Panc1 (cell line): ENCODE measurements at regions not wholly inside any gene's neighbourhood (a gene's known extent, or its start where the extent isn't known, plus 50 kb on each side); places are given as distances from the start of the nearest gene placed in this dataset.

Source experiments
- ATAC-seq: fragments of 200-7000 bp; cut with Tn5 transposase; 2 replicates; pipeline ENCODE4 v1.9.1; 2020; ENCODE audit warnings: mild to moderate bottlenecking, moderate library complexity
- BruUV-seq: library from RNA; stranded (reverse); fragments of 400-500 nt; replicated peaks from 2 replicates; lab custom pipeline; 2021; lab: Mats Ljungman, UMichigan
- CTCF ChIA-PET: fragments of 300-600 bp; sonication (Branson Sonifier 250); formaldehyde crosslinking; loops from one replicate; lab custom pipeline; 2022; ENCODE audit warnings: antibody characterized with exemption; lab: Charles Lee
- POLR2A ChIA-PET: fragments of 300-600 bp; sonication (Branson Sonifier 250); formaldehyde crosslinking; loops from one replicate; lab custom pipeline; 2022; ENCODE audit warnings: antibody characterized with exemption; lab: Charles Lee
- DNase-seq: peaks from one replicate; pipeline ENCODE4 v3.0.0-alpha.2; 2010; ENCODE audit warnings: low read depth, low spot score
- H3K27ac ChIP-seq: 2 replicates; pipeline ENCODE4 v1.5.1; 2011; ENCODE audit warnings: mild to moderate bottlenecking, low read length, inconsistent platforms
- H3K27me3 ChIP-seq: fragments of 200-500 bp; sonication (Bioruptor generic); 2 replicates; pipeline ENCODE4 v1.6.0; 2014; ENCODE audit warnings: low read length, inconsistent platforms; ENCODE audit not compliant: control insufficient read depth, insufficient read depth
- H3K36me3 ChIP-seq: fragments of 200-500 bp; sonication (Bioruptor generic); 2 replicates; pipeline ENCODE4 v1.5.1; 2014; ENCODE audit warnings: inconsistent platforms, mild to moderate bottlenecking, low read length, moderate library complexity; ENCODE audit not compliant: control insufficient read depth, insufficient read depth
- H3K4me1 ChIP-seq: 2 replicates; pipeline ENCODE4 v1.5.1; 2011; ENCODE audit warnings: inconsistent platforms, mild to moderate bottlenecking, low read length, moderate library complexity; ENCODE audit not compliant: control insufficient read depth, insufficient read depth
- H3K4me3 ChIP-seq, 2 experiments: 2 replicates each; pipeline ENCODE4 v1.5.1; 2011 to 2012; ENCODE audit warnings: low read depth in 2 of 2, low read length in 2 of 2, mild to moderate bottlenecking in 2 of 2, inconsistent platforms in 1 of 2, moderate library complexity in 1 of 2
- H3K9me3 ChIP-seq: fragments of 200-500 bp; sonication (Bioruptor generic); 2 replicates; pipeline ENCODE4 v1.5.1; 2014; ENCODE audit warnings: low read depth, mild to moderate bottlenecking, inconsistent platforms, low read length, moderate library complexity; ENCODE audit not compliant: control insufficient read depth, insufficient read depth
- POLR2AphosphoS5 ChIP-seq: IDR thresholded peaks from 2 replicates; pipeline ENCODE4 v1.6.1; 2012; ENCODE audit warnings: mild to moderate bottlenecking, low read depth, low read length, moderate library complexity
- SIN3A ChIP-seq: IDR thresholded peaks from 2 replicates; pipeline ENCODE4 v1.6.1; 2012; ENCODE audit warnings: low read depth, mild to moderate bottlenecking, low read length, moderate library complexity, borderline replicate concordance; ENCODE audit not compliant: insufficient read depth
- TCF7L2 ChIP-seq: IDR thresholded peaks from 2 replicates; pipeline ENCODE4 v1.6.1; 2011; ENCODE audit warnings: mild to moderate bottlenecking, low read depth, low read length, inconsistent platforms
- in situ Hi-C: cut with HindIII; loops from 2 replicates; pipeline ENCODE4 v1.10.0; 2016; ENCODE audit warnings: low sequenced_read_pairs, low pct_unique_long_range_greater_than_20kb
- intact Hi-C: fragments of 100-400 bp; cut with micrococcal nuclease; formaldehyde crosslinking; loops from one replicate; pipeline ENCODE4 v1.10.0; 2022; ENCODE audit not compliant: unreplicated experiment
- TF ChIP-seq, protein P1 (sequence below): fragments of 450-650 bp; IDR thresholded peaks from 2 replicates; pipeline ENCODE4 v1.5.1; 2017; ENCODE audit warnings: mild to moderate bottlenecking
- TF ChIP-seq, protein P2 (sequence below), 2 experiments: IDR thresholded peaks; 2 replicates each; pipeline ENCODE4 v1.6.1; 2011 to 2012; ENCODE audit warnings: low read depth in 2 of 2, control low read depth in 1 of 2, low read length in 1 of 2, mild to moderate bottlenecking in 1 of 2, moderate library complexity in 1 of 2; ENCODE audit not compliant: insufficient read depth in 1 of 2

DNA sequence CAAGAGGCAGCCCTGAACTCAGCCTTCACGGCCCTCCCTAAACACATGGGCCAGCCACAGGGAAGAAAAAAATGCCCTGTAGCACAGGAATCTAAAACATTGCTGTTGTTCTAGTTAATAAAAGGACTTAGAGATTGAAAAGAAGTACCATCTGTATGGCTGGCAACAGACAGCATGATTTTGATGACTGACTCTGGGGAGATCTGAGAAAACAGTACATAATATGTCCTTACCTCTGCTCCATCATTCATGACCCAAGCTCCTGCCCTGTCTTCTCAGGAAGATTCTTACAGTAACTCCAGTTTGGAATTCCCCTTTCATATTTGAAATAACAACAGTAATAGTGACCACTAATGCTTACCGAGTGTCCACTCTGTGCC, 244.2 kb downstream of the ETS1 start:
- Histone ChIP-seq H3K4me3 (no peak overlapping the region), H3K9me3 (no peaks in the 10 kb centered on the region), H3K36me3 (no peaks in the 10 kb centered on the region), H3K27me3 (no peaks in the 10 kb centered on the region), H3K4me1 (no peaks in the 10 kb centered on the region), H3K27ac (no peak overlapping the region)
- TF ChIP-seq SIN3A (no peak), TCF7L2 (no peak), POLR2AphosphoS5 (no peak)
- TF ChIP-seq, protein P1, sequence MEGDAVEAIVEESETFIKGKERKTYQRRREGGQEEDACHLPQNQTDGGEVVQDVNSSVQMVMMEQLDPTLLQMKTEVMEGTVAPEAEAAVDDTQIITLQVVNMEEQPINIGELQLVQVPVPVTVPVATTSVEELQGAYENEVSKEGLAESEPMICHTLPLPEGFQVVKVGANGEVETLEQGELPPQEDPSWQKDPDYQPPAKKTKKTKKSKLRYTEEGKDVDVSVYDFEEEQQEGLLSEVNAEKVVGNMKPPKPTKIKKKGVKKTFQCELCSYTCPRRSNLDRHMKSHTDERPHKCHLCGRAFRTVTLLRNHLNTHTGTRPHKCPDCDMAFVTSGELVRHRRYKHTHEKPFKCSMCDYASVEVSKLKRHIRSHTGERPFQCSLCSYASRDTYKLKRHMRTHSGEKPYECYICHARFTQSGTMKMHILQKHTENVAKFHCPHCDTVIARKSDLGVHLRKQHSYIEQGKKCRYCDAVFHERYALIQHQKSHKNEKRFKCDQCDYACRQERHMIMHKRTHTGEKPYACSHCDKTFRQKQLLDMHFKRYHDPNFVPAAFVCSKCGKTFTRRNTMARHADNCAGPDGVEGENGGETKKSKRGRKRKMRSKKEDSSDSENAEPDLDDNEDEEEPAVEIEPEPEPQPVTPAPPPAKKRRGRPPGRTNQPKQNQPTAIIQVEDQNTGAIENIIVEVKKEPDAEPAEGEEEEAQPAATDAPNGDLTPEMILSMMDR: no peak
- TF ChIP-seq, protein P2, sequence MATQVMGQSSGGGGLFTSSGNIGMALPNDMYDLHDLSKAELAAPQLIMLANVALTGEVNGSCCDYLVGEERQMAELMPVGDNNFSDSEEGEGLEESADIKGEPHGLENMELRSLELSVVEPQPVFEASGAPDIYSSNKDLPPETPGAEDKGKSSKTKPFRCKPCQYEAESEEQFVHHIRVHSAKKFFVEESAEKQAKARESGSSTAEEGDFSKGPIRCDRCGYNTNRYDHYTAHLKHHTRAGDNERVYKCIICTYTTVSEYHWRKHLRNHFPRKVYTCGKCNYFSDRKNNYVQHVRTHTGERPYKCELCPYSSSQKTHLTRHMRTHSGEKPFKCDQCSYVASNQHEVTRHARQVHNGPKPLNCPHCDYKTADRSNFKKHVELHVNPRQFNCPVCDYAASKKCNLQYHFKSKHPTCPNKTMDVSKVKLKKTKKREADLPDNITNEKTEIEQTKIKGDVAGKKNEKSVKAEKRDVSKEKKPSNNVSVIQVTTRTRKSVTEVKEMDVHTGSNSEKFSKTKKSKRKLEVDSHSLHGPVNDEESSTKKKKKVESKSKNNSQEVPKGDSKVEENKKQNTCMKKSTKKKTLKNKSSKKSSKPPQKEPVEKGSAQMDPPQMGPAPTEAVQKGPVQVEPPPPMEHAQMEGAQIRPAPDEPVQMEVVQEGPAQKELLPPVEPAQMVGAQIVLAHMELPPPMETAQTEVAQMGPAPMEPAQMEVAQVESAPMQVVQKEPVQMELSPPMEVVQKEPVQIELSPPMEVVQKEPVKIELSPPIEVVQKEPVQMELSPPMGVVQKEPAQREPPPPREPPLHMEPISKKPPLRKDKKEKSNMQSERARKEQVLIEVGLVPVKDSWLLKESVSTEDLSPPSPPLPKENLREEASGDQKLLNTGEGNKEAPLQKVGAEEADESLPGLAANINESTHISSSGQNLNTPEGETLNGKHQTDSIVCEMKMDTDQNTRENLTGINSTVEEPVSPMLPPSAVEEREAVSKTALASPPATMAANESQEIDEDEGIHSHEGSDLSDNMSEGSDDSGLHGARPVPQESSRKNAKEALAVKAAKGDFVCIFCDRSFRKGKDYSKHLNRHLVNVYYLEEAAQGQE (IDR thresholded peaks at IDR 0.05; ENCODE audit: insufficient read depth in 1 of 2, low read depth in 2 of 2, low read length in 1 of 2): no peak
- no peak; the same call in 1 of the 2 replicates for ATAC-seq
- CTCF ChIA-PET: no interaction called here
- intact Hi-C loops: no loop called here
- in situ Hi-C loops: no loop called here
- POLR2A ChIA-PET: no interaction called here
- DNase-seq: no peak
- BruUV-seq: no TSS peak

DNA sequence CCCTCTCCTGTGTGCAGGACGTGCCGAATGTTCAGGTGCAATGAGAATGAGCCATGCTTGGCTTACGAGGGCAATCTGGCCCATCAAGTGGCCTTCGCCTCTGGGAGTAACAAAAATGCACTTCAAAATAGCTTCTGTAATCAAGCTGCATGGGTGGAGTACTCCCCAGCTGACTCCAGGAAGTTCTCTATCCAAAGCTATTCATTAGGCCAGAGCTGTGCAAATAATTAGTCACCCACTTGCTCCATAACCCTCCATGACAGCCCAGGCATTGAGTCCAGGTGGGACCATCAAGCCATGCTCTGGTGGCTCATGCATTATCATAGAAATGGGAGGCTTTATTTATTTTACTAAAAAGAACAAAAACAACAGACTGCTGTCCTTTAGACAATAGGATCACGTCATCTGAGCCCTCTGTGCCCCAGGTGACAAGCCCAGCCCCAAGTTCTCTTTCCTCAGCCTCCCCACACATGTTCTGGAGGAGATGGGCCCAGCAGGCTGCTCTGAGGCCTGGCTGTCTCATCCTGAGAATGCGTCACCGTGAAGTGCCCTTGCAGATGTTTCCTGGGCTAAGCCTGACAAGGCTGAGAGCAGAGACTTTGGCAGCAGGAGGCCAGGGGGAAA, 244.7 kb downstream of the ETS1 start:
- TF ChIP-seq, protein P1: no peak
- TF ChIP-seq TCF7L2: no peak
- no peak for TF ChIP-seq POLR2AphosphoS5
- TF ChIP-seq, protein P2 (IDR thresholded peaks at IDR 0.05; ENCODE audit: insufficient read depth in 1 of 2, low read depth in 2 of 2, low read length in 1 of 2): no peak
- no peak for TF ChIP-seq SIN3A
- no TSS peak for BruUV-seq
- H3K4me3 ChIP-seq: no peak overlapping the region
- ATAC-seq (peak; percentile 76), DNase-seq (peak; percentile 52)
- H3K27me3 ChIP-seq: no peaks in the 10 kb centered on the region
- intact Hi-C loops: no loop called here
- no peaks in the 10 kb centered on the region for H3K9me3 ChIP-seq
- no peaks in the 10 kb centered on the region for H3K4me1 ChIP-seq
- POLR2A ChIA-PET: interaction anchor here (0.6 kb wide), 1 partner anchor 148 kb away, joined by 8 read pairs; no protein-coding TSS in a partner anchor
- H3K27ac ChIP-seq: no peak overlapping the region
- CTCF ChIA-PET: no interaction called here
- in situ Hi-C loops: no loop called here
- no peaks in the 10 kb centered on the region for H3K36me3 ChIP-seq
